ENCODE measurements at regions not wholly inside any gene's neighbourhood (a gene's known extent, or its start where the extent isn't known, plus 50 kb on each side); places are given as distances from the start of the nearest gene placed in this dataset.

DNA sequence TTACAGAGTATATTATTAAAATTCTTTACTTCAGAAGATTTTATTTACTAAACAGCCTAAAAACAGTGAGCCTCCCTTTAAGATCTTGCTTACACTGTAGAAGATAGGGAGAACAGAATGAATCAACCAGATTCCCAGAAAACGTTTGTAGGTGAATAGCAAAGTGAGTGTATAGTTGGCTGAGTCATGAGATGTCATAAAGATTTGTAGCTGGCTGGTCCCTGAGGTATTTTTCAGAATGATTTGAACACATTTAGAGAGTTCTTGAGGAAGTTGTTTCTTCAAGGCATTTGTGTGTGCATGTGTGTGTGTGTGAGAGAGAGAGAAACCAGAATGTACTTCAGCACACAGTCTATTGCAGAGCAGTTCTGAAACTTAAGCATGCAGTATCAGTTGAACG, 159.4 kb upstream of the PRR16 start:
- TF ChIP-seq, protein P1, sequence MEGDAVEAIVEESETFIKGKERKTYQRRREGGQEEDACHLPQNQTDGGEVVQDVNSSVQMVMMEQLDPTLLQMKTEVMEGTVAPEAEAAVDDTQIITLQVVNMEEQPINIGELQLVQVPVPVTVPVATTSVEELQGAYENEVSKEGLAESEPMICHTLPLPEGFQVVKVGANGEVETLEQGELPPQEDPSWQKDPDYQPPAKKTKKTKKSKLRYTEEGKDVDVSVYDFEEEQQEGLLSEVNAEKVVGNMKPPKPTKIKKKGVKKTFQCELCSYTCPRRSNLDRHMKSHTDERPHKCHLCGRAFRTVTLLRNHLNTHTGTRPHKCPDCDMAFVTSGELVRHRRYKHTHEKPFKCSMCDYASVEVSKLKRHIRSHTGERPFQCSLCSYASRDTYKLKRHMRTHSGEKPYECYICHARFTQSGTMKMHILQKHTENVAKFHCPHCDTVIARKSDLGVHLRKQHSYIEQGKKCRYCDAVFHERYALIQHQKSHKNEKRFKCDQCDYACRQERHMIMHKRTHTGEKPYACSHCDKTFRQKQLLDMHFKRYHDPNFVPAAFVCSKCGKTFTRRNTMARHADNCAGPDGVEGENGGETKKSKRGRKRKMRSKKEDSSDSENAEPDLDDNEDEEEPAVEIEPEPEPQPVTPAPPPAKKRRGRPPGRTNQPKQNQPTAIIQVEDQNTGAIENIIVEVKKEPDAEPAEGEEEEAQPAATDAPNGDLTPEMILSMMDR (IDR thresholded peaks at IDR 0.05), result no peak
- no peak for TF ChIP-seq POLR2A (IDR thresholded peaks at IDR 0.05)
